ENCODE measurements at regions not wholly inside any gene's neighbourhood (a gene's known extent, or its start where the extent isn't known, plus 50 kb on each side); places are given as distances from the start of the nearest gene placed in this dataset.

GRCh38 chr5:174427304-174427703 is 297.1 kb upstream of the MSX2 start (continued):
- TF ChIP-seq, protein P1, sequence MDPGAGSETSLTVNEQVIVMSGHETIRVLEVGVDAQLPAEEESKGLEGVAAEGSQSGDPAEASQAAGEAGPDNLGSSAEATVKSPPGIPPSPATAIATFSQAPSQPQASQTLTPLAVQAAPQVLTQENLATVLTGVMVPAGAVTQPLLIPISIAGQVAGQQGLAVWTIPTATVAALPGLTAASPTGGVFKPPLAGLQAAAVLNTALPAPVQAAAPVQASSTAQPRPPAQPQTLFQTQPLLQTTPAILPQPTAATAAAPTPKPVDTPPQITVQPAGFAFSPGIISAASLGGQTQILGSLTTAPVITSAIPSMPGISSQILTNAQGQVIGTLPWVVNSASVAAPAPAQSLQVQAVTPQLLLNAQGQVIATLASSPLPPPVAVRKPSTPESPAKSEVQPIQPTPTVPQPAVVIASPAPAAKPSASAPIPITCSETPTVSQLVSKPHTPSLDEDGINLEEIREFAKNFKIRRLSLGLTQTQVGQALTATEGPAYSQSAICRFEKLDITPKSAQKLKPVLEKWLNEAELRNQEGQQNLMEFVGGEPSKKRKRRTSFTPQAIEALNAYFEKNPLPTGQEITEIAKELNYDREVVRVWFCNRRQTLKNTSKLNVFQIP (CRISPR knock-in tag; IDR thresholded peaks at IDR 0.05; ENCODE audit: borderline replicate concordance, low read depth), result no peak

GRCh38 chr5:174428895-174429294 is 295.5 kb upstream of the MSX2 start:
- ATAC-seq, result no peak
- TF ChIP-seq GLIS3 (CRISPR knock-in tag; IDR thresholded peaks at IDR 0.05) (no peak), PATZ1 (CRISPR knock-in tag; IDR thresholded peaks at IDR 0.05; ENCODE audit: borderline replicate concordance) (no peak), ZC3H10 (CRISPR knock-in tag; IDR thresholded peaks at IDR 0.05) (no peak)

DNA sequence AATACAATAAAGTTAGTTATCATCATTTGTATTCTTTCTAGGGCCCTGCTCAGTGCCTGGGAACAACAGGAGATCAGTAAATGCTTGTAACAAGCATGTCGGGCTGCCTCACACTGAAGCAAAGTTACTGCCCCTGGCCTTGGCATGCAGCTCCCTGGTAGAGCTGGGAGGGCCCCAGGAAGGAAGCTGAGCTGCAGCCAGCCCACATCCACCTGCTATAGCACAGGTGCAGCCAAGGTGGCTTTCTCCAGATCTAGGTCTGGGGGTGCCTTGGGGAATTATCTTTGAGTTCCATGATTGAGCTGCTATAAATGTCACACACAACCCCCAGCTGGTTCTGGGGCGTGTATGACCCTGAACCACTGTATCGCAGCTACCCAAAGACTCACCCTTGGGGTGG is 293.4 kb upstream of the MSX2 start:
- TF ChIP-seq, protein P1 (CRISPR knock-in tag; IDR thresholded peaks at IDR 0.05; ENCODE audit: borderline replicate concordance, low read depth), result no peak
- TF ChIP-seq PATZ1 (CRISPR knock-in tag; IDR thresholded peaks at IDR 0.05; ENCODE audit: borderline replicate concordance) (no peak), OSR1 (CRISPR knock-in tag; IDR thresholded peaks at IDR 0.05) (no peak), CSDC2 (CRISPR knock-in tag; IDR thresholded peaks at IDR 0.05) (no peak), ARNTL (CRISPR knock-in tag; IDR thresholded peaks at IDR 0.05; ENCODE audit: borderline replicate concordance, low read depth) (no peak), BACH2 (CRISPR knock-in tag; IDR thresholded peaks at IDR 0.05; ENCODE audit: borderline replicate concordance) (no peak), ZNF8 (CRISPR knock-in tag; IDR thresholded peaks at IDR 0.05) (no peak), SNAI2 (CRISPR knock-in tag; IDR thresholded peaks at IDR 0.05) (no peak), ESRRG (CRISPR knock-in tag; IDR thresholded peaks at IDR 0.05) (no peak), TOX (CRISPR knock-in tag; IDR thresholded peaks at IDR 0.05; ENCODE audit: borderline replicate concordance) (no peak), PPARA (CRISPR knock-in tag; IDR thresholded peaks at IDR 0.05; ENCODE audit: borderline replicate concordance) (no peak)
- TF ChIP-seq, protein P2, sequence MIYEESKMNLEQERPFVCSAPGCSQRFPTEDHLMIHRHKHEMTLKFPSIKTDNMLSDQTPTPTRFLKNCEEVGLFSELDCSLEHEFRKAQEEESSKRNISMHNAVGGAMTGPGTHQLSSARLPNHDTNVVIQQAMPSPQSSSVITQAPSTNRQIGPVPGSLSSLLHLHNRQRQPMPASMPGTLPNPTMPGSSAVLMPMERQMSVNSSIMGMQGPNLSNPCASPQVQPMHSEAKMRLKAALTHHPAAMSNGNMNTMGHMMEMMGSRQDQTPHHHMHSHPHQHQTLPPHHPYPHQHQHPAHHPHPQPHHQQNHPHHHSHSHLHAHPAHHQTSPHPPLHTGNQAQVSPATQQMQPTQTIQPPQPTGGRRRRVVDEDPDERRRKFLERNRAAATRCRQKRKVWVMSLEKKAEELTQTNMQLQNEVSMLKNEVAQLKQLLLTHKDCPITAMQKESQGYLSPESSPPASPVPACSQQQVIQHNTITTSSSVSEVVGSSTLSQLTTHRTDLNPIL (CRISPR knock-in tag; IDR thresholded peaks at IDR 0.05; ENCODE audit: low read depth), result no peak
- TF ChIP-seq, protein P3, sequence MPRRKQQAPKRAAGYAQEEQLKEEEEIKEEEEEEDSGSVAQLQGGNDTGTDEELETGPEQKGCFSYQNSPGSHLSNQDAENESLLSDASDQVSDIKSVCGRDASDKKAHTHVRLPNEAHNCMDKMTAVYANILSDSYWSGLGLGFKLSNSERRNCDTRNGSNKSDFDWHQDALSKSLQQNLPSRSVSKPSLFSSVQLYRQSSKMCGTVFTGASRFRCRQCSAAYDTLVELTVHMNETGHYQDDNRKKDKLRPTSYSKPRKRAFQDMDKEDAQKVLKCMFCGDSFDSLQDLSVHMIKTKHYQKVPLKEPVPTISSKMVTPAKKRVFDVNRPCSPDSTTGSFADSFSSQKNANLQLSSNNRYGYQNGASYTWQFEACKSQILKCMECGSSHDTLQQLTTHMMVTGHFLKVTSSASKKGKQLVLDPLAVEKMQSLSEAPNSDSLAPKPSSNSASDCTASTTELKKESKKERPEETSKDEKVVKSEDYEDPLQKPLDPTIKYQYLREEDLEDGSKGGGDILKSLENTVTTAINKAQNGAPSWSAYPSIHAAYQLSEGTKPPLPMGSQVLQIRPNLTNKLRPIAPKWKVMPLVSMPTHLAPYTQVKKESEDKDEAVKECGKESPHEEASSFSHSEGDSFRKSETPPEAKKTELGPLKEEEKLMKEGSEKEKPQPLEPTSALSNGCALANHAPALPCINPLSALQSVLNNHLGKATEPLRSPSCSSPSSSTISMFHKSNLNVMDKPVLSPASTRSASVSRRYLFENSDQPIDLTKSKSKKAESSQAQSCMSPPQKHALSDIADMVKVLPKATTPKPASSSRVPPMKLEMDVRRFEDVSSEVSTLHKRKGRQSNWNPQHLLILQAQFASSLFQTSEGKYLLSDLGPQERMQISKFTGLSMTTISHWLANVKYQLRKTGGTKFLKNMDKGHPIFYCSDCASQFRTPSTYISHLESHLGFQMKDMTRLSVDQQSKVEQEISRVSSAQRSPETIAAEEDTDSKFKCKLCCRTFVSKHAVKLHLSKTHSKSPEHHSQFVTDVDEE (CRISPR knock-in tag; IDR thresholded peaks at IDR 0.05), result no peak
- TF ChIP-seq, protein P4, sequence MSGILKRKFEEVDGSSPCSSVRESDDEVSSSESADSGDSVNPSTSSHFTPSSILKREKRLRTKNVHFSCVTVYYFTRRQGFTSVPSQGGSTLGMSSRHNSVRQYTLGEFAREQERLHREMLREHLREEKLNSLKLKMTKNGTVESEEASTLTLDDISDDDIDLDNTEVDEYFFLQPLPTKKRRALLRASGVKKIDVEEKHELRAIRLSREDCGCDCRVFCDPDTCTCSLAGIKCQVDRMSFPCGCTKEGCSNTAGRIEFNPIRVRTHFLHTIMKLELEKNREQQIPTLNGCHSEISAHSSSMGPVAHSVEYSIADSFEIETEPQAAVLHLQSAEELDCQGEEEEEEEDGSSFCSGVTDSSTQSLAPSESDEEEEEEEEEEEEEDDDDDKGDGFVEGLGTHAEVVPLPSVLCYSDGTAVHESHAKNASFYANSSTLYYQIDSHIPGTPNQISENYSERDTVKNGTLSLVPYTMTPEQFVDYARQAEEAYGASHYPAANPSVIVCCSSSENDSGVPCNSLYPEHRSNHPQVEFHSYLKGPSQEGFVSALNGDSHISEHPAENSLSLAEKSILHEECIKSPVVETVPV (CRISPR knock-in tag; IDR thresholded peaks at IDR 0.05), result no peak
- no peak for ATAC-seq

Data from SK-N-SH treated with all-trans-retinoic acid at 6 μM for 48 hours (cell line).